H1 (cell line): ENCODE measurements at regions not wholly inside any gene's neighbourhood (a gene's known extent, or its start where the extent isn't known, plus 50 kb on each side); places are given as distances from the start of the nearest gene placed in this dataset.

ENCODE experiments used
- BRCA1 ChIP-seq: IDR thresholded peaks from 2 replicates; pipeline ENCODE4 v1.6.1; 2012; ENCODE audit warnings: low read depth, low read length, improper control_type of control experiment
- CHD1 ChIP-seq: IDR thresholded peaks from 2 replicates; pipeline ENCODE4 v1.6.1; 2012; ENCODE audit warnings: low read depth, low read length, improper control_type of control experiment
- CHD2 ChIP-seq: IDR thresholded peaks from 2 replicates; pipeline ENCODE4 v1.6.1; 2012; ENCODE audit warnings: low read length, improper control_type of control experiment
- CTCF ChIP-seq, 3 experiments: IDR thresholded peaks; 1 replicate in 2 of 3; 2 replicates in 1 of 3; pipeline versions ENCODE4 v1.5.1 to v1.6.1; 2011; ENCODE audit warnings: low read length in 3 of 3, mild to moderate bottlenecking in 3 of 3, inconsistent platforms in 2 of 3, low read depth in 1 of 3, moderate library complexity in 1 of 3; ENCODE audit not compliant: insufficient read depth in 1 of 3; ENCODE audit errors: control extremely low read depth in 1 of 3
- FOSL1 ChIP-seq: IDR thresholded peaks from 2 replicates; pipeline ENCODE4 v1.6.1; 2011; ENCODE audit warnings: mild to moderate bottlenecking, low read depth, low read length, moderate library complexity; ENCODE audit not compliant: insufficient read depth
- JUND ChIP-seq: IDR thresholded peaks from 2 replicates; pipeline ENCODE4 v1.6.1; 2011; ENCODE audit warnings: mild to moderate bottlenecking, improper control_type of control experiment, low read length
- MAX ChIP-seq: IDR thresholded peaks from 2 replicates; pipeline ENCODE4 v1.6.1; 2012; ENCODE audit warnings: inconsistent platforms
- POLR2A ChIP-seq, 2 experiments: IDR thresholded peaks; 1 replicate in 1 of 2; 2 replicates in 1 of 2; pipeline ENCODE4 v1.6.1; 2011; ENCODE audit warnings: low read depth in 2 of 2, low read length in 2 of 2, mild to moderate bottlenecking in 2 of 2; ENCODE audit errors: control extremely low read depth in 1 of 2
- POLR2AphosphoS5 ChIP-seq: IDR thresholded peaks from 2 replicates; pipeline ENCODE4 v1.6.1; 2011; ENCODE audit warnings: low read depth, low read length
- RXRA ChIP-seq: IDR thresholded peaks from 2 replicates; pipeline ENCODE4 v1.6.1; 2011; ENCODE audit warnings: low read depth, mild to moderate bottlenecking, low read length, moderate library complexity; ENCODE audit not compliant: insufficient read depth
- SAP30 ChIP-seq: fragments of 300-600 bp; sonication (generic); IDR thresholded peaks from 2 replicates; pipeline ENCODE4 v1.7.1; 2012; ENCODE audit warnings: low read length, moderate library complexity, mild to moderate bottlenecking, inconsistent platforms; ENCODE audit not compliant: insufficient read depth, insufficient replicate concordance
- SIN3A ChIP-seq, 2 experiments: IDR thresholded peaks in 1 of 2; conservative IDR thresholded peaks in 1 of 2; 2 replicates each; pipeline ENCODE4 v1.6.1; 2011 to 2012; ENCODE audit warnings: low read length in 2 of 2, improper control_type of control experiment in 1 of 2, low read depth in 1 of 2, mild to moderate bottlenecking in 1 of 2
- SP1 ChIP-seq: IDR thresholded peaks from 2 replicates; pipeline ENCODE4 v1.6.1; 2011; ENCODE audit warnings: low read depth, low read length

GRCh38 chr10:84783386-84783785 is 455.0 kb downstream of the CCSER2 start:
- TF ChIP-seq CTCF (IDR thresholded peaks at IDR 0.05; ENCODE audit: control extremely low read depth in 1 of 3, insufficient read depth in 1 of 3, low read depth in 1 of 3, low read length in 3 of 3) (peak; percentile 45 to 85 (median 79)), CHD1 (no peak), POLR2A (IDR thresholded peaks at IDR 0.05; ENCODE audit: control extremely low read depth in 1 of 2, low read depth in 2 of 2, low read length in 2 of 2) (no peak), RXRA (no peak), FOSL1 (no peak), SIN3A (conservative IDR thresholded peaks at IDR 0.05 in 1 of 2, IDR thresholded peaks at IDR 0.05 in 1 of 2; ENCODE audit: low read depth in 1 of 2, low read length in 2 of 2) (no peak), MAX (no peak), CHD2 (no peak), JUND (no peak), SAP30 (no peak), BRCA1 (no peak), POLR2AphosphoS5 (no peak), SP1 (no peak)
